ENCODE measurements at regions not wholly inside any gene's neighbourhood (a gene's known extent, or its start where the extent isn't known, plus 50 kb on each side); places are given as distances from the start of the nearest gene placed in this dataset.

DNA sequence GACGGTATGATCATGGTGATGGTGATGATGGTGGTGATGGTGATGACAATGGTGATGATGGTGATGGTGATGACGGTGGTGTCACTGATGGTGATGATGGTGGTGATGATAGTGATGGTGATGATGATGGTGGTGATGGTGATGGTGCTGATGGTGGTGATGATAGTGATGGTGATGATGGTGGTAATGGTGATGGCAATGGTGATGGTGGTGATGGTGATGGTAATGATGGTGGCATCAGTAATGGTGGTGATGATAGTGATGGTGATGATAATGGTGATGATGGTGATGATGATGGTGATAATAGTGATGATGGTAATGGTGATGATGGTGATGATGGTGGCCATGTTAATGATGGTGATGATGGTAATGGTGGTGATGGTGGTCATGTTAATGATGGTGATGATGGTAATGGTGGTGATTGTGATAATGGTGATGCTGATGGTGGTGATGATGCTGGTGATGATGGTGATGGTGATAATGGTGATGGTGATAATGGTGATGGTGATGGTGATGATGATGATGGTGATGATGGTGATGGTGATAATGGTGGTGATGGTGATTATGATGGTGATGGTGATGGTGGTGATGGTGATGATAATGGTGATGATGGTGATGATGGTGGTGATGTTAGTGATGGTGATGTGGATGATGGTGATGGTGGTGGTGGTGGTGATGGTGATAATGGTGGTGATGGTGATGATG is 107.2 kb downstream of the C16orf95 start:
- no peaks in the 10 kb centered on the region for H4K20me1 ChIP-seq (ENCODE audit: insufficient read depth)
- H3K4me3 ChIP-seq, result no peak overlapping the region
- H3K4me1 ChIP-seq (ENCODE audit: insufficient read depth), result peaks cover 58% of the 10 kb centered on the region
- no peaks in the 10 kb centered on the region for H3K9me3 ChIP-seq (ENCODE audit: low read depth)
- no peaks in the 10 kb centered on the region; the same call in 1 of the 2 replicates for H3K9me2 ChIP-seq (ENCODE audit: insufficient read depth)
- H3K27me3 ChIP-seq (replicated peaks; ENCODE audit: insufficient read depth), result no peaks in the 10 kb centered on the region
- 96 to 100% methylated on average over 2 of the region's 2 CpGs for WGBS, 2 experiments (ENCODE audit: low coverage in 1 of 2, low lambda C conversion rate in 2 of 2, missing lambda C conversion rate in 2 of 2)
- H3K4me2 ChIP-seq (ENCODE audit: unreplicated experiment), result no peak overlapping the region
- in situ Hi-C loops (cut with MboI), result no loop called here
- no peak for DNase-seq
- no peak overlapping the region for H2AFZ ChIP-seq
- H3K79me2 ChIP-seq (ENCODE audit: insufficient read depth), result no peaks in the 10 kb centered on the region
- H3F3A ChIP-seq (ENCODE audit: insufficient read depth), result peaks cover 61% of the 10 kb centered on the region
- no peaks in the 10 kb centered on the region for H3K36me3 ChIP-seq (ENCODE audit: low read depth)
- TF ChIP-seq EZH2 (IDR thresholded peaks at IDR 0.05; ENCODE audit: insufficient read depth, poor library complexity, severe bottlenecking) (no peak), EZH2phosphoT487 (IDR thresholded peaks at IDR 0.05; ENCODE audit: insufficient read depth, low read depth) (no peak)
- H3K9ac ChIP-seq, result no peak overlapping the region
- no peak overlapping the region for H3K27ac ChIP-seq

- in situ Hi-C loops (cut with MboI), result no loop called here
- TF ChIP-seq EZH2 (IDR thresholded peaks at IDR 0.05; ENCODE audit: insufficient read depth, poor library complexity, severe bottlenecking), result no peak
- no peak for TF ChIP-seq EZH2phosphoT487 (IDR thresholded peaks at IDR 0.05; ENCODE audit: insufficient read depth, low read depth)
- DNase-seq, result peak; percentile 85
- Histone ChIP-seq H3K79me2 (ENCODE audit: insufficient read depth) (no peaks in the 10 kb centered on the region), H3K9me2 (ENCODE audit: insufficient read depth) (no peaks in the 10 kb centered on the region; the same call in 1 of the 2 replicates), H3F3A (ENCODE audit: insufficient read depth) (peaks cover 55% of the 10 kb centered on the region), H3K4me2 (ENCODE audit: unreplicated experiment) (peak overlapping the region; percentile 38), H3K27ac (peak overlapping the region; percentile 47), H2AFZ (no peak overlapping the region), H3K27me3 (replicated peaks; ENCODE audit: insufficient read depth) (no peaks in the 10 kb centered on the region), H4K20me1 (ENCODE audit: insufficient read depth) (no peaks in the 10 kb centered on the region), H3K4me1 (ENCODE audit: insufficient read depth) (peaks cover 51% of the 10 kb centered on the region), H3K9me3 (ENCODE audit: low read depth) (no peaks in the 10 kb centered on the region), H3K36me3 (ENCODE audit: low read depth) (no peaks in the 10 kb centered on the region), H3K4me3 (no peak overlapping the region), H3K9ac (no peak overlapping the region)
- 60 to 67% methylated on average over 4 of the region's 4 CpGs for WGBS, 2 experiments (ENCODE audit: low coverage in 1 of 2, low lambda C conversion rate in 2 of 2, missing lambda C conversion rate in 2 of 2)
Observed at GRCh38 chr16:87210894-87211293, 106.3 kb downstream of the C16orf95 start.

GRCh38 chr16:87212026-87212425 is 105.2 kb downstream of the C16orf95 start:
- WGBS, 2 experiments (ENCODE audit: low coverage in 1 of 2, low lambda C conversion rate in 2 of 2, missing lambda C conversion rate in 2 of 2), result 45 to 51% methylated on average over 6 of the region's 6 CpGs
- H3K27ac ChIP-seq, result peak overlapping the region; percentile 47; the same call in 1 of the 2 replicates
- no peak overlapping the region for H2AFZ ChIP-seq
- H3K9me2 ChIP-seq (ENCODE audit: insufficient read depth), result no peaks in the 10 kb centered on the region; the same call in 1 of the 2 replicates
- no peaks in the 10 kb centered on the region for H3K27me3 ChIP-seq (replicated peaks; ENCODE audit: insufficient read depth)
- H3K4me1 ChIP-seq (ENCODE audit: insufficient read depth), result peaks cover 39% of the 10 kb centered on the region
- peak overlapping the region; percentile 3 for H3K4me2 ChIP-seq (ENCODE audit: unreplicated experiment)
- H3K9me3 ChIP-seq (ENCODE audit: low read depth), result no peaks in the 10 kb centered on the region
- DNase-seq, result peak; percentile 66
- no peaks in the 10 kb centered on the region for H3K79me2 ChIP-seq (ENCODE audit: insufficient read depth)
- in situ Hi-C loops (cut with MboI), result no loop called here
- H4K20me1 ChIP-seq (ENCODE audit: insufficient read depth), result no peaks in the 10 kb centered on the region
- no peak overlapping the region for H3K4me3 ChIP-seq
- peaks cover 43% of the 10 kb centered on the region for H3F3A ChIP-seq (ENCODE audit: insufficient read depth)
- TF ChIP-seq EZH2phosphoT487 (IDR thresholded peaks at IDR 0.05; ENCODE audit: insufficient read depth, low read depth) (no peak), EZH2 (IDR thresholded peaks at IDR 0.05; ENCODE audit: insufficient read depth, poor library complexity, severe bottlenecking) (no peak)
- H3K9ac ChIP-seq, result no peak overlapping the region
- H3K36me3 ChIP-seq (ENCODE audit: low read depth), result no peaks in the 10 kb centered on the region

DNA sequence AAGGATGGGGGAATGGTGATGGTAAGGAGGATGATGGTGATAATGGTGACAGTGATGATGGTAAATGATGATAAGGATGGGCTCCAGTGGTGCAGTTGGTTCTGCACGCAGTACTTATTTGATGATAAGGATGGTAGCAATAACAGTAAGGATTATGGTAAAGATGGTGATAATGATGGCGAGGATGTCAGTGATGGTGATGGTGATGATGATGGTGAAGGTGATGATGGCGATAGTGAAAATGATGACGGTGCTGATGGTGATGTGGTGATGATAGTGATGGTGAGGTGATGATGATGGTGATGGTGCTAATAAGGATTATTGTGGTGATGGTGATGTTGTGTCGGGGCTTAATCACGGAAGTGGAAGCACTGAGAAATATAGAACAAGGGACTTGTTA is 103.7 kb downstream of the C16orf95 start:
- TF ChIP-seq EZH2 (IDR thresholded peaks at IDR 0.05; ENCODE audit: insufficient read depth, poor library complexity, severe bottlenecking), result no peak
- TF ChIP-seq EZH2phosphoT487 (IDR thresholded peaks at IDR 0.05; ENCODE audit: insufficient read depth, low read depth), result no peak
- Histone ChIP-seq H3K9me3 (ENCODE audit: low read depth) (no peaks in the 10 kb centered on the region), H3F3A (ENCODE audit: insufficient read depth) (peaks cover 28% of the 10 kb centered on the region), H3K27ac (no peak overlapping the region), H2AFZ (no peak overlapping the region), H3K79me2 (ENCODE audit: insufficient read depth) (no peaks in the 10 kb centered on the region), H3K27me3 (replicated peaks; ENCODE audit: insufficient read depth) (no peaks in the 10 kb centered on the region), H3K9ac (no peak overlapping the region), H3K4me3 (no peak overlapping the region), H3K4me2 (ENCODE audit: unreplicated experiment) (no peak overlapping the region), H3K4me1 (ENCODE audit: insufficient read depth) (peaks cover 25% of the 10 kb centered on the region), H4K20me1 (ENCODE audit: insufficient read depth) (no peaks in the 10 kb centered on the region), H3K36me3 (ENCODE audit: low read depth) (no peaks in the 10 kb centered on the region), H3K9me2 (ENCODE audit: insufficient read depth) (no peaks in the 10 kb centered on the region; the same call in 1 of the 2 replicates)
- in situ Hi-C loops (cut with MboI), result no loop called here
- WGBS, 2 experiments (ENCODE audit: low coverage in 1 of 2, low lambda C conversion rate in 2 of 2, missing lambda C conversion rate in 2 of 2), result 96 to 99% methylated on average over 6 of the region's 6 CpGs
- no peak for DNase-seq

Measured in GM23248 (cell line).